NB4 (cell line): ENCODE measurements at regions not wholly inside any gene's neighbourhood (a gene's known extent, or its start where the extent isn't known, plus 50 kb on each side); places are given as distances from the start of the nearest gene placed in this dataset.

Experiments
- MYC ChIP-seq: IDR thresholded peaks from 2 replicates; pipeline ENCODE4 v1.6.1; 2011; ENCODE audit warnings: low read depth, low read length
- POLR2A ChIP-seq: IDR thresholded peaks from 2 replicates; pipeline ENCODE4 v1.6.1; 2011; ENCODE audit warnings: mild to moderate bottlenecking; ENCODE audit not compliant: insufficient read length; ENCODE audit errors: extremely low read depth
- TF ChIP-seq, protein P1 (sequence below): IDR thresholded peaks from 2 replicates; pipeline ENCODE4 v1.6.1; 2011; ENCODE audit warnings: low read depth, low read length

DNA sequence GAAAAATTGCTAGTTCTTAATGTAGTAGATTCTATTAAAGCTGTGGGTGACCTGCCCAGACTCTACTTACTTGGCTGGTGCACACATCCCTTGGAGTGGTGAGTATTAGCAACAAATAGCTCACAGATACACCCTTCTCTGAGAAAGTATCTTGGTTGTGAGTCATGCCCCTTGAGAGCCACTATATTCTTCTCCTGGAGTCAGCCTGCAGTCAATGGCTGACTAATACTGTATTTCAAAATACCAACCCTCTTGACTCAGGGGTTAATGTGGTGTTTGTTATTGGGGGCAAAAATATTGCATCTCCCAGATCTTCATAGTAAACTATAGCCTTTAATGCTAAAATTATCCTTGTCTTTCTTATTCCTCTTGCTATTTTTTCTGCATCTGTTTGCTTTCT lies 354.9 kb downstream of the BMPER start:
- TF ChIP-seq MYC (no peak), POLR2A (no peak)
- TF ChIP-seq, protein P1, sequence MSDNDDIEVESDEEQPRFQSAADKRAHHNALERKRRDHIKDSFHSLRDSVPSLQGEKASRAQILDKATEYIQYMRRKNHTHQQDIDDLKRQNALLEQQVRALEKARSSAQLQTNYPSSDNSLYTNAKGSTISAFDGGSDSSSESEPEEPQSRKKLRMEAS: no peak
